ENCODE measurements at regions not wholly inside any gene's neighbourhood (a gene's known extent, or its start where the extent isn't known, plus 50 kb on each side); places are given as distances from the start of the nearest gene placed in this dataset.

DNA sequence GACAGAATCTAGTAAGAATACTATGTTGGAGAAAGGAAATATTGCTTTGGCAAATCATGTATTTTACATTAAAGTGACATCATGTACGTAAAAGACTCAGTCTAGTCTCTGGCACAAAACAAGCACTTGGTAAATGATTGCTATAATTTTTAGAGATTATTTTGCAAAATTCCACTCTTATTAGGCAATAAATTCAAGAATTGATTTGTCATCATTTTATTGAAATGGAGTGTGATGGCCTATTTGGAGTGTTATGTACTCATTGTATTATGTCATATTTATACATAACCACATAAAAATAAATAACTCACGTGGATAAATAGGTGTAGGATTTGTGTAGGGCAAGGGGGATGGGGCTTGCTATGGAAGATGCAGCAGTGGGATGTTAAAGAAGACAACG lies 70.0 kb upstream of the FYN start:
- TF ChIP-seq CTCF (IDR thresholded peaks at IDR 0.05) (no peak), POLR2A (IDR thresholded peaks at IDR 0.05) (no peak)
